ENCODE measurements at regions not wholly inside any gene's neighbourhood (a gene's known extent, or its start where the extent isn't known, plus 50 kb on each side); places are given as distances from the start of the nearest gene placed in this dataset.

DNA sequence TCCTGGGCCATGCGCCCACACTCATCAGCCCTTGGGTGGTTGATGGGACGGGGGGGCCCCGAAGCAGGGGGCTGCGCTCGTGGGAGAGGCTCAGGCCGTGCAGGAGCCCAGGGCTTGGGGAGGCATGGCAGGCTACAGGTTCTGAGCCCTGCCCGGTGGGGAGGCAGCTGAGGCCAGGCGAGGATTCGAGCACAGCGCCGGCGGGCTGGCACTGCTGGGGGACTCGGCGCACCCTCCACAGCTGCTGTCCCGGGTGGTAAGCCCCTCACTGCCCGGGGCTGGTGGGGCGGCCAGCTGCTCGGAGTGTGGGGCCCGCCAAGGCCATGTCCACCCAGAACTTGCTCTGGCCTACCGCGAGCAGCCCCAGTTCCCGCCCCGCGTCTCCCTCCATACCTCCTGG, 295.8 kb upstream of the SEL1L start:
- intact Hi-C loops (cut with DNase I) = no loop called here
- Histone ChIP-seq H3K27me3 (no peaks in the 10 kb centered on the region), H3K36me3 (replicated peaks in 1 of 2) (no peaks in the 10 kb centered on the region), H3K4me3 (no peak overlapping the region), H3K27ac (no peak overlapping the region), H3K4me1 (replicated peaks in 1 of 2) (peaks cover 0 to 8% of the 10 kb centered on the region in 2 donors), H3K9me3 (replicated peaks in 1 of 3) (no peaks in the 10 kb centered on the region)
- TF ChIP-seq, protein P1, sequence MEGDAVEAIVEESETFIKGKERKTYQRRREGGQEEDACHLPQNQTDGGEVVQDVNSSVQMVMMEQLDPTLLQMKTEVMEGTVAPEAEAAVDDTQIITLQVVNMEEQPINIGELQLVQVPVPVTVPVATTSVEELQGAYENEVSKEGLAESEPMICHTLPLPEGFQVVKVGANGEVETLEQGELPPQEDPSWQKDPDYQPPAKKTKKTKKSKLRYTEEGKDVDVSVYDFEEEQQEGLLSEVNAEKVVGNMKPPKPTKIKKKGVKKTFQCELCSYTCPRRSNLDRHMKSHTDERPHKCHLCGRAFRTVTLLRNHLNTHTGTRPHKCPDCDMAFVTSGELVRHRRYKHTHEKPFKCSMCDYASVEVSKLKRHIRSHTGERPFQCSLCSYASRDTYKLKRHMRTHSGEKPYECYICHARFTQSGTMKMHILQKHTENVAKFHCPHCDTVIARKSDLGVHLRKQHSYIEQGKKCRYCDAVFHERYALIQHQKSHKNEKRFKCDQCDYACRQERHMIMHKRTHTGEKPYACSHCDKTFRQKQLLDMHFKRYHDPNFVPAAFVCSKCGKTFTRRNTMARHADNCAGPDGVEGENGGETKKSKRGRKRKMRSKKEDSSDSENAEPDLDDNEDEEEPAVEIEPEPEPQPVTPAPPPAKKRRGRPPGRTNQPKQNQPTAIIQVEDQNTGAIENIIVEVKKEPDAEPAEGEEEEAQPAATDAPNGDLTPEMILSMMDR (IDR thresholded peaks at IDR 0.05) = no peak
- TF ChIP-seq POLR2A (IDR thresholded peaks at IDR 0.05) = no peak
- WGBS, 4 donors = 92 to 98% (median 93%) methylated on average over 12 to 24 of the region's 24 CpGs
- no peak for DNase-seq

DNA sequence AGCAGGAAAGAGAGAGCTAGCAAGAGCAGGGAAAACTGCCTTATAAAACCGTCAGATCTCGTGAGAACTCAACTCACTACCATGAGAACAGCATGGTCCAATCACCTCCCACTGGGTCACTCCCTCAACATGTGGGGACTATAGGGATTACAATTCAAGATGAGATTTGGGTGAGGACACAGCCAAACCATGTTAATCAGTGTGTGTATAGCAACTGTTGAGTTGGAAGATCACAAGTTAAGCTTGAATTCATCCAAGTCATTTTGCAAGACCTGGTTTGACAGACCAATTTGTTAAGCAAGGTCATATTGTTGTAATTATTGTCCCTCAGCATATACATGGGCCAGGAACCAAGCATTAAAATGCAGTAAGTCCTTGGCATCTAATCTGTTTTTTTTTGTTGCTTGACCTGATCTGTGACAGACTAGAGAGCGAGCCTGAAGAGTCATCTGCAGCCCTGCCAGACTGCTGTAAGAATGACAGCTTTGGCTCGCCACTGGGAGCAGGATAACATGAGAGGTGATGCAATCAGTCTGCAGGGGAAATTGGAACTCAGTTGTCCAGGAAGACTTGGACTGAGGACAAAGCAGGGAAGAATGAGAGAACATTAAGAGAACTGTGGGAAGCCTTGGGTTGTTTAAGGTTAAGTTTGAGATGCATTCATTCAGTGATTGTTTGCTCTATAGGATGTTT, 297.6 kb upstream of the SEL1L start:
- H3K4me3 ChIP-seq = no peak overlapping the region
- no peaks in the 10 kb centered on the region for H3K27me3 ChIP-seq
- no peak overlapping the region for H3K27ac ChIP-seq
- peaks cover 0 to 8% of the 10 kb centered on the region in 2 donors for H3K4me1 ChIP-seq (replicated peaks in 1 of 2)
- intact Hi-C loops (cut with DNase I) = no loop called here
- no peak for TF ChIP-seq POLR2A (IDR thresholded peaks at IDR 0.05)
- TF ChIP-seq, protein P1 (IDR thresholded peaks at IDR 0.05) = no peak
- no peaks in the 10 kb centered on the region for H3K36me3 ChIP-seq (replicated peaks in 1 of 2)
- peak; percentile 53 to 92 (median 83) for DNase-seq
- no peaks in the 10 kb centered on the region for H3K9me3 ChIP-seq (replicated peaks in 1 of 3)
- 50 to 58% (median 50%) methylated on average over 4 of the region's 4 CpGs for WGBS, 4 donors

DNA sequence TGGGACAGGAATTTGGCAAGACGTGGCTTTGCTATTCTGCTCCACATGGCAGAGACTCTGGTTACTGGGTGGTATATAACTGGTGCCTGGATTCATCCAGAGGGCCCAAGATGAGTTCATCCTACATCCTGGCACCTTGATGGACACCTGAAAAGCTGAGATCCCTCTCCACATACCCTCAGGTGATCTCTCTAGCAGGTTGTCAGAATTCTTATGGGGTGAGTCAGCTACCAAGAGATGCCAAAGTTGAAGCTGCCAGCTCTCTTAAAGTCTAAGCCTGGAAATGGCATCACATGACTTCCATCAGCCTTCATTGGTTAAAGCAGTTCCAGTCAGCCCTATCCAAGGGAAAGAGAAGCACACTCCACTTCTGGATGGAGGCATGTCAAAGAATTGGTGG, 300.7 kb upstream of the SEL1L start:
- Histone ChIP-seq H3K9me3 (replicated peaks in 1 of 3) (no peaks in the 10 kb centered on the region), H3K4me3 (no peak overlapping the region), H3K36me3 (replicated peaks in 1 of 2) (no peaks in the 10 kb centered on the region), H3K4me1 (replicated peaks in 1 of 2) (peaks cover 0 to 8% of the 10 kb centered on the region in 2 donors), H3K27me3 (no peaks in the 10 kb centered on the region), H3K27ac (no peak overlapping the region)
- no peak for DNase-seq
- TF ChIP-seq, protein P1 (IDR thresholded peaks at IDR 0.05) = no peak
- TF ChIP-seq POLR2A (IDR thresholded peaks at IDR 0.05) = no peak
- intact Hi-C loops (cut with DNase I) = no loop called here
- WGBS, 4 donors = 55 to 69% (median 60%) methylated on average over 1 of the region's 1 CpG

DNA sequence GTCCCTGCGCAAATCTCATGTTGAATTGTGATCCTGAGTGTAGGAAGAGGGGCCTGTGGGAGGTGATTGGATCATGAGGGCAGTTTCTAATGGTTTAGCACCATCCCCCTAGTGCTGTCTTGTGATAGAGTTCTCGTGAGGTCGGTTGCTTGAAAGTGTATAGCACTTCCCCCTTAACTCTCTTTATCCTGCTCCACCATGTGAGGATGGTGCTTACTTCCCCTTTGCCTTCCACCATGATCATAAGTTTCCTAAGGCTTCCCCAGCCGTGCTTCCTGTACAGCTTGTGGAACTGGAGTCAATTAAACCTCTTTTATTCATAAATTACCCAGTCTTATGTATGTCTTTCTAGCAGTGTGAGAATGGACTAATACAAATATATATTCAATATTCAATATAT, 303.7 kb upstream of the SEL1L start:
- WGBS, 4 donors = 80 to 85% (median 84%) methylated on average over 4 of the region's 4 CpGs
- H3K36me3 ChIP-seq (replicated peaks in 1 of 2) = no peaks in the 10 kb centered on the region
- H3K9me3 ChIP-seq (replicated peaks in 1 of 3) = no peaks in the 10 kb centered on the region
- H3K4me3 ChIP-seq = no peak overlapping the region
- H3K4me1 ChIP-seq (replicated peaks in 1 of 2) = no peaks in the 10 kb centered on the region
- no peak for TF ChIP-seq POLR2A (IDR thresholded peaks at IDR 0.05)
- TF ChIP-seq, protein P1 (IDR thresholded peaks at IDR 0.05) = no peak
- H3K27ac ChIP-seq = no peak overlapping the region
- no peaks in the 10 kb centered on the region for H3K27me3 ChIP-seq
- intact Hi-C loops (cut with DNase I) = no loop called here
- DNase-seq = peak in 1 of 7 donors; percentile 22
